Gastroesophageal sphincter (tissue), 3 donors: ENCODE measurements at regions not wholly inside any gene's neighbourhood (a gene's known extent, or its start where the extent isn't known, plus 50 kb on each side); places are given as distances from the start of the nearest gene placed in this dataset.

Source experiments
- POLR2A ChIP-seq, 2 donors: fragments of 450-650 bp; IDR thresholded peaks; one replicate each; pipeline ENCODE4 v1.6.1; 2017; ENCODE audit warnings: antibody characterized with exemption in 2 of 2, mild to moderate bottlenecking in 2 of 2, moderate library complexity in 1 of 2
- TF ChIP-seq, protein P1 (sequence below), 4 experiments: fragments of 200-600 bp in 2 of 4; fragments of 450-650 bp in 2 of 4; sonication (generic) in 1 of 4; IDR thresholded peaks; one replicate each; pipeline ENCODE4 v1.5.1; 2017 to 2019; ENCODE audit warnings: antibody characterized with exemption in 4 of 4, mild to moderate bottlenecking in 2 of 4, moderate library complexity in 2 of 4

- TF ChIP-seq, protein P1, sequence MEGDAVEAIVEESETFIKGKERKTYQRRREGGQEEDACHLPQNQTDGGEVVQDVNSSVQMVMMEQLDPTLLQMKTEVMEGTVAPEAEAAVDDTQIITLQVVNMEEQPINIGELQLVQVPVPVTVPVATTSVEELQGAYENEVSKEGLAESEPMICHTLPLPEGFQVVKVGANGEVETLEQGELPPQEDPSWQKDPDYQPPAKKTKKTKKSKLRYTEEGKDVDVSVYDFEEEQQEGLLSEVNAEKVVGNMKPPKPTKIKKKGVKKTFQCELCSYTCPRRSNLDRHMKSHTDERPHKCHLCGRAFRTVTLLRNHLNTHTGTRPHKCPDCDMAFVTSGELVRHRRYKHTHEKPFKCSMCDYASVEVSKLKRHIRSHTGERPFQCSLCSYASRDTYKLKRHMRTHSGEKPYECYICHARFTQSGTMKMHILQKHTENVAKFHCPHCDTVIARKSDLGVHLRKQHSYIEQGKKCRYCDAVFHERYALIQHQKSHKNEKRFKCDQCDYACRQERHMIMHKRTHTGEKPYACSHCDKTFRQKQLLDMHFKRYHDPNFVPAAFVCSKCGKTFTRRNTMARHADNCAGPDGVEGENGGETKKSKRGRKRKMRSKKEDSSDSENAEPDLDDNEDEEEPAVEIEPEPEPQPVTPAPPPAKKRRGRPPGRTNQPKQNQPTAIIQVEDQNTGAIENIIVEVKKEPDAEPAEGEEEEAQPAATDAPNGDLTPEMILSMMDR (IDR thresholded peaks at IDR 0.05), result no peak
- no peak for TF ChIP-seq POLR2A (IDR thresholded peaks at IDR 0.05)
These were observed 228.8 kb upstream of the PEX5L start for GRCh38 chr3:180265551-180265950.
